GM21825 (cell line): ENCODE measurements at regions not wholly inside any gene's neighbourhood (a gene's known extent, or its start where the extent isn't known, plus 50 kb on each side); places are given as distances from the start of the nearest gene placed in this dataset.
"Not testable (repeated sequence)": the region's sequence is repeated elsewhere in the genome, so short reads cannot be mapped to it uniquely, and the experiment has no call there.

Source experiments
- ATAC-seq: cut with Tn5 transposase; IDR thresholded peaks from one replicate; pipeline ENCODE4 v1.9.1; 2021; ENCODE audit warnings: mild to moderate bottlenecking, moderate library complexity; ENCODE audit not compliant: unreplicated experiment

GRCh38 chr4:62487016-62487415 lies 1286.9 kb downstream of the ADGRL3 start:
- no peak for ATAC-seq

GRCh38 chr4:62484357-62484756 lies 1284.2 kb downstream of the ADGRL3 start:
- no peak for ATAC-seq

- no peak for ATAC-seq
Observed at GRCh38 chr4:62482355-62482754, 1282.2 kb downstream of the ADGRL3 start.

- no peak for ATAC-seq
Observed at GRCh38 chr4:62475596-62475995, 1275.5 kb downstream of the ADGRL3 start.

- ATAC-seq, result no peak
Observed at GRCh38 chr4:62474802-62475201, 1274.7 kb downstream of the ADGRL3 start.

- no peak for ATAC-seq
Observed at GRCh38 chr4:62471021-62471420, 1270.9 kb downstream of the ADGRL3 start.

GRCh38 chr4:62470421-62470983 lies 1270.4 kb downstream of the ADGRL3 start:
- no peak for ATAC-seq

- ATAC-seq, result no peak
Observed at GRCh38 chr4:62470020-62470419, 1269.9 kb downstream of the ADGRL3 start.

GRCh38 chr4:62461961-62462360 lies 1261.8 kb downstream of the ADGRL3 start:
- no peak for ATAC-seq

- no peak for ATAC-seq
Observed at GRCh38 chr4:62460329-62460728, 1260.2 kb downstream of the ADGRL3 start.

GRCh38 chr4:62457356-62457755 lies 1257.2 kb downstream of the ADGRL3 start:
- ATAC-seq, result no peak

- no peak for ATAC-seq
Observed at GRCh38 chr4:62455871-62456270, 1255.7 kb downstream of the ADGRL3 start.

GRCh38 chr4:62454535-62454934 lies 1254.4 kb downstream of the ADGRL3 start:
- no peak for ATAC-seq

GRCh38 chr4:62450740-62451139 lies 1250.6 kb downstream of the ADGRL3 start:
- ATAC-seq, result no peak

GRCh38 chr4:62449538-62449937 lies 1249.4 kb downstream of the ADGRL3 start:
- no peak for ATAC-seq

- ATAC-seq, result no peak
Observed at GRCh38 chr4:62448911-62449310, 1248.8 kb downstream of the ADGRL3 start.

- no peak for ATAC-seq
Observed at GRCh38 chr4:62439051-62439450, 1238.9 kb downstream of the ADGRL3 start.

GRCh38 chr4:62434921-62435320 lies 1234.8 kb downstream of the ADGRL3 start:
- ATAC-seq, result no peak

- ATAC-seq, result not testable (repeated sequence)
Observed at GRCh38 chr4:62431513-62432231, 1231.5 kb downstream of the ADGRL3 start.

- no peak for ATAC-seq
Observed at GRCh38 chr4:62429297-62429696, 1229.2 kb downstream of the ADGRL3 start.

- no peak for ATAC-seq
Observed at GRCh38 chr4:62415256-62415655, 1215.1 kb downstream of the ADGRL3 start.

- ATAC-seq, result no peak
Observed at GRCh38 chr4:62414563-62414962, 1214.4 kb downstream of the ADGRL3 start.
